SU-DHL-6 (cell line): ENCODE measurements at regions not wholly inside any gene's neighbourhood (a gene's known extent, or its start where the extent isn't known, plus 50 kb on each side); places are given as distances from the start of the nearest gene placed in this dataset.

Experiments
- H2AFZ ChIP-seq: fragments of 200-600 bp; sonication (generic); 2 replicates; pipeline ENCODE4 v1.6.1; 2014; ENCODE audit warnings: low read depth, mild to moderate bottlenecking, moderate library complexity, mixed read lengths, antibody characterized with exemption, low read length; ENCODE audit not compliant: severe bottlenecking
- H3F3A ChIP-seq: fragments of 200-600 bp; shearing (Covaris generic); 2 replicates; pipeline ENCODE4 v1.6.0; 2016; ENCODE audit warnings: antibody characterized with exemption, mild to moderate bottlenecking; ENCODE audit not compliant: insufficient read depth
- H3K27ac ChIP-seq: fragments of 200-600 bp; sonication (generic); 2 replicates; pipeline ENCODE4 v1.5.1; 2016; ENCODE audit warnings: low read depth, mild to moderate bottlenecking, low read length, moderate library complexity, mixed read lengths
- H3K27me3 ChIP-seq: fragments of 200-600 bp; sonication (generic), shearing (Covaris generic); 2 replicates; pipeline ENCODE4 v1.6.0; 2014; ENCODE audit warnings: mild to moderate bottlenecking, low read length
- H3K36me3 ChIP-seq: fragments of 200-600 bp; sonication (generic); 2 replicates; pipeline ENCODE4 v1.6.1; 2014; ENCODE audit warnings: mild to moderate bottlenecking, low read length, mixed read lengths
- H3K4me2 ChIP-seq: fragments of 300-600, 200-600 bp; shearing (Covaris generic), sonication (generic); 2 replicates; pipeline ENCODE4 v1.6.0; 2014; ENCODE audit warnings: low read length, low read depth, mild to moderate bottlenecking; ENCODE audit not compliant: poor library complexity, severe bottlenecking
- H3K4me3 ChIP-seq: fragments of 200-600 bp; sonication (generic); 2 replicates; pipeline ENCODE4 v1.5.1; 2014; ENCODE audit warnings: antibody characterized with exemption, low read length, mild to moderate bottlenecking, mixed read lengths; ENCODE audit not compliant: insufficient read depth, poor library complexity, severe bottlenecking
- H3K79me2 ChIP-seq: fragments of 200-600 bp; sonication (generic); 2 replicates; pipeline ENCODE4 v1.6.1; 2014; ENCODE audit warnings: mild to moderate bottlenecking, low read length, moderate library complexity; ENCODE audit not compliant: insufficient read depth
- H3K9ac ChIP-seq: fragments of 200-600 bp; sonication (generic); 2 replicates; pipeline ENCODE4 v1.7.0; 2014; ENCODE audit warnings: mild to moderate bottlenecking, low read length
- H3K9me2 ChIP-seq: fragments of 200-600 bp; sonication (generic); replicated peaks from 2 replicates; pipeline ENCODE4 v1.6.1; 2014; ENCODE audit warnings: low read length; ENCODE audit not compliant: insufficient read depth
- H3K9me3 ChIP-seq: fragments of 200-600 bp; sonication (generic); 2 replicates; pipeline ENCODE4 v1.6.1; 2014; ENCODE audit warnings: low read length, mixed read lengths; ENCODE audit not compliant: insufficient read depth
- H4K20me1 ChIP-seq: fragments of 200-600 bp; sonication (generic); 2 replicates; pipeline ENCODE4 v1.6.1; 2014; ENCODE audit warnings: low read depth, mild to moderate bottlenecking, antibody characterized with exemption, low read length, moderate library complexity, mixed read lengths
- CTCF ChIP-seq: fragments of 200-600 bp; sonication (generic); IDR thresholded peaks from one replicate; pipeline ENCODE4 v1.5.1; 2017; ENCODE audit warnings: antibody characterized with exemption, mild to moderate bottlenecking, low read length, moderate library complexity; ENCODE audit not compliant: insufficient read depth, poor library complexity, severe bottlenecking
- EZH2phosphoT487 ChIP-seq: fragments of 200-600 bp; sonication (generic), shearing (Covaris generic); conservative IDR thresholded peaks from 2 replicates; pipeline ENCODE4 v1.6.1; 2018; ENCODE audit warnings: mild to moderate bottlenecking, antibody characterized with exemption, low read length, moderate library complexity, mixed read lengths

GRCh38 chr18:30591462-30591861 lies 451.1 kb downstream of the DSC3 start:
- Histone ChIP-seq H3K27me3 (no peaks in the 10 kb centered on the region), H2AFZ (no peak overlapping the region), H3K79me2 (no peaks in the 10 kb centered on the region), H3K9ac (no peak overlapping the region), H3F3A (no peaks in the 10 kb centered on the region), H3K4me3 (no peak overlapping the region), H4K20me1 (no peaks in the 10 kb centered on the region), H3K9me2 (no peaks in the 10 kb centered on the region), H3K9me3 (no peaks in the 10 kb centered on the region), H3K27ac (no peak overlapping the region), H3K36me3 (no peaks in the 10 kb centered on the region), H3K4me2 (no peak overlapping the region)
- TF ChIP-seq EZH2phosphoT487 = no peak
- no peak for TF ChIP-seq CTCF

GRCh38 chr18:30588673-30589164 lies 453.8 kb downstream of the DSC3 start:
- no peaks in the 10 kb centered on the region for H3K9me3 ChIP-seq
- no peaks in the 10 kb centered on the region for H3K36me3 ChIP-seq
- H3K4me3 ChIP-seq = no peak overlapping the region
- no peak overlapping the region for H3K9ac ChIP-seq
- H3K27me3 ChIP-seq = no peaks in the 10 kb centered on the region
- no peaks in the 10 kb centered on the region for H4K20me1 ChIP-seq
- no peak overlapping the region for H3K4me2 ChIP-seq
- H3K27ac ChIP-seq = no peak overlapping the region
- H3K79me2 ChIP-seq = no peaks in the 10 kb centered on the region
- H3K9me2 ChIP-seq = no peaks in the 10 kb centered on the region
- H2AFZ ChIP-seq = no peak overlapping the region
- TF ChIP-seq CTCF = no peak
- no peak for TF ChIP-seq EZH2phosphoT487
- H3F3A ChIP-seq = no peaks in the 10 kb centered on the region

- H3K36me3 ChIP-seq = no peaks in the 10 kb centered on the region
- no peaks in the 10 kb centered on the region for H3K27me3 ChIP-seq
- no peak overlapping the region for H3K4me2 ChIP-seq
- H3K27ac ChIP-seq = no peak overlapping the region
- no peaks in the 10 kb centered on the region for H3F3A ChIP-seq
- no peak overlapping the region for H3K9ac ChIP-seq
- no peaks in the 10 kb centered on the region for H3K9me3 ChIP-seq
- TF ChIP-seq EZH2phosphoT487 (no peak), CTCF (no peak)
- no peak overlapping the region for H3K4me3 ChIP-seq
- no peaks in the 10 kb centered on the region for H3K79me2 ChIP-seq
- H2AFZ ChIP-seq = no peak overlapping the region
- no peaks in the 10 kb centered on the region for H4K20me1 ChIP-seq
- H3K9me2 ChIP-seq = no peaks in the 10 kb centered on the region
Observed at GRCh38 chr18:30583768-30584167, 458.8 kb downstream of the DSC3 start.

GRCh38 chr18:30582078-30582477 lies 460.5 kb downstream of the DSC3 start:
- no peaks in the 10 kb centered on the region for H3K36me3 ChIP-seq
- H3K4me3 ChIP-seq = no peak overlapping the region
- no peaks in the 10 kb centered on the region for H4K20me1 ChIP-seq
- no peak overlapping the region for H2AFZ ChIP-seq
- H3K79me2 ChIP-seq = no peaks in the 10 kb centered on the region
- no peaks in the 10 kb centered on the region for H3K9me3 ChIP-seq
- H3F3A ChIP-seq = no peaks in the 10 kb centered on the region
- no peak overlapping the region for H3K4me2 ChIP-seq
- H3K27me3 ChIP-seq = no peaks in the 10 kb centered on the region
- TF ChIP-seq CTCF (no peak), EZH2phosphoT487 (no peak)
- H3K9ac ChIP-seq = no peak overlapping the region
- H3K9me2 ChIP-seq = no peaks in the 10 kb centered on the region
- no peak overlapping the region for H3K27ac ChIP-seq
